CD4-positive, alpha-beta T cell treated with Interleukin-4 for 4 hours (primary cell): ENCODE measurements at regions not wholly inside any gene's neighbourhood (a gene's known extent, or its start where the extent isn't known, plus 50 kb on each side); places are given as distances from the start of the nearest gene placed in this dataset.
"Not testable (repeated sequence)": the region's sequence is repeated elsewhere in the genome, so short reads cannot be mapped to it uniquely, and the experiment has no call there.

Experiments
- DNase-seq: peaks from one replicate; pipeline ENCODE4 v3.0.0-alpha.2; 2020

DNA sequence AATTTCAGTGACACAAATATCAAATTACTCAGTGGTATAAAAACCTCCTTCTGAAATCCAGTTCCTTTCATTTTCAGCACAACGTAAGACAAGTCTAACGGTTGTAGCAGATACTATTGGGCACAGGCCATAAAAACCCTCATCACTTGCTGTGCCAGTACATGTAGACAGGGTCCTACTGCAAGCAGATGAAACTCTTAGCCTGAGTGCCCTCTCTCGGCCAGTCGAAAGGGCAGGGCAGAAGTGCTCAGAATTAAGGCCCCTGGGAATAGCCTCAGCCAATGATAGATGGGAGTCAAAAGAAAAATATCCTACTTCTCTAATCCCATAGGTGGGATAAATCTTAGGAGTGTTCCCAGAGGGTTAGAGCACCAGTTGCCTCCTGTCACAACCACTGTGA lies 168.5 kb upstream of the FER start:
- DNase-seq: no peak

- DNase-seq: no peak
Measured at GRCh38 chr5:108578791-108579190, 168.9 kb upstream of the FER start.

DNA sequence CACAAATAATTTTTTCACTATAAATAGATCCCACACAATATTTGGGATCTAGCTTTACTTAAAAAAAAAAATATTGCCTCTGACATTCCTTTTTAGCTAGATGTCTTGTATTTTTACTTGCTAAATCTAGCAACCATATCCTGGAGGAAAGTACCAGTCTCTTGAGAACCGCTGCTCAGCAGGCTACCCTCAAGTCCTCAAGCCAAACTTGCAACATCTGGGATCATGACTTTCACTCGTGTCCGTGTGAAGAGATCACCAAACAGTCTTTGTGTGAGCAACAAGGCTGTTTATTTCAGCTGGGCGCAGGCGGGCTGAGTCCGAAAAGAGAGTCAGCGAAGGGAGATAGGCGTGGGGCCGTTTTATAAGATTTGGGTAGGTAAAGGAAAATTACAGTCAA lies 180.3 kb upstream of the FER start:
- no peak for DNase-seq

DNA sequence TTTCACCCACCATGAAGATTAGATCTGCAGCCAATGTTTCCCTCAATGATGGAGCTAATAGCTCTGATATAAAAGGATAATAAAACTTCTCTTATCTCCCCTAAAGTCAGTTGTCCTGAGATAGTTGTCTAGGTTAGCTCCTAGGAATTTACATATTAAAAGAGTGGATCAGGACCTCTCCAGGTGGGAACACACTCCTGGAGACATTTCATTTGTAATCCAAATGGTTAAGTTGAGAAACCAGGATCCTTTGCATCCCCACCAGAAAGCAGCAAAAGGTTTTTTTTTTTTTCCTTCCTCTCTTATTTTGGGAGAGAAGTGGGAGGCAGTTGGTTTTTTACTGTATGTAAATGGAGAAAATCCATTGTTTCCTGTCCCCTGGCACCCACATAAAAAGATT lies 182.5 kb upstream of the FBXL17 start:
- DNase-seq: no peak

- DNase-seq: no peak
Measured at GRCh38 chr5:108562205-108562454, 180.2 kb upstream of the FBXL17 start.

GRCh38 chr5:108561416-108562204 lies 179.7 kb upstream of the FBXL17 start:
- DNase-seq: no peak

- no peak for DNase-seq
Measured at GRCh38 chr5:108560581-108560980, 178.7 kb upstream of the FBXL17 start.

DNA sequence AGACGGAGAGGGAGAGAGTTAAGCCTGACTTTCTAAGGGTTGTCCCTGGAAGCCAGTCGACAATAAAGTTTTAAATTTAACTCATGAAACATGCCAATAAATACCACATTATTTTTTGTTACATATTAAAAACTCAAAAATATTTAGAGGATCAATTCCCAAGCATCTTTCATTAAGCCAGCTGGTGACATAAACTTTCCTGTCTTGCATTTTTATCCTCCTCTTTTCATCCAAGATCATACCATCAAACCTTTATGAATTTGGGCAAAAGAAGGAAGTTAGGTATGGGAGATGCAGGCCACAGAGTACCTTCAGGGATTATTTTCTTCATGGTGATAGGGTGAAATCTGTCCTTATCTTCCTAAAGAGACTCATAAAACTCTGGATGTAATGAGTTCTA lies 178.3 kb upstream of the FBXL17 start:
- no peak for DNase-seq

GRCh38 chr5:108558840-108559239 lies 176.9 kb upstream of the FBXL17 start:
- DNase-seq: not testable (repeated sequence)

DNA sequence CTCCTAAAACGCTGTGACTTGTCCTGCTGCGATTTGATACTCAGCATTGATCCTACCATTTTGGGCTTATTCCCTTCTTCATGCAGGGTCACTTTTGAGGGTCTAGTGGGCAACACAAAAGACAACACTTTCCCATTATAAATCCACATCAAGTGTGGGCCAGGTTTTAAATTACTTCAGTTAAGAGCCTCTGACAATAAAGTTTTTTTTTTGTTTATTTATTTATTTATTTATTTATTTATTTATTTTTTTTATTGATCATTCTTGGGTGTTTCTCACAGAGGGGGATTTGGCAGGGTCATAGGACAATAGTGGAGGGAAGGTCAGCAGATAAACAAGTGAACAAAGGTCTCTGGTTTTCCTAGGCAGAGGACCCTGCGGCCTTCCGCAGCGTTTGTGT lies 176.2 kb upstream of the FBXL17 start:
- DNase-seq: not testable (repeated sequence)

GRCh38 chr5:108557686-108558085 lies 175.8 kb upstream of the FBXL17 start:
- DNase-seq: no peak

DNA sequence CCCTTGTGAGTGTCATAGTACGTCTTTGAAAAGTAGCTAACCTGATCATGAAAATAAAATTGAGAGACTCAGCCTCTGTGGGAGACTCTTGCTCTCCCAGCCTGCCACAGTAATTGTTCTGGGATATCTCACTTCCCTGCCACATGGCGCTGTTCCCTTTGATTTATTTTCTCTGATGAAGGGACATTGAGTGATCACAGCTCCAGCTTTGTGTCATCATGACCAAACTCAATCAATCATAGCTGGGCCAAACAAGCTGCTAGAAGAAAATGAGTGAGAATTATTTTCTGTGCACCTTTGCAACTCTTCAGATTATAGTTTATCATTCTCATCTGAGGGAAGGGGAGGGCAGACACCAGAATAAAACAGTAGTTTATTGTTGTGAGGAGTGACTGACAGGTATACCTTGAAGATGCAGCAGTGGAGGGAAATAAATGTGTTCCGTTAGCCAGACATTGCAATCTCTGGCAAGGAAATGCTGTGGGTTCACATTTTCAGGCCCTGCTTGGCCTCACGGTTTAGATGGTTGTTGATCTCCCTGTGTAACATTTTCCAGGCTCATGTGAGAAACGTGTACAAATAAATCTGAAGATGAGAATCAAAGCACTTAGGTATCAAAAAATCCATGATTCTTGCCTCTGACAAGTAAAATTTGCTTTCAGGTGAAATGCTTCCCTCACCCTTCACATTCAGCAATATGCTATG lies 174.7 kb upstream of the FBXL17 start:
- DNase-seq: no peak

DNA sequence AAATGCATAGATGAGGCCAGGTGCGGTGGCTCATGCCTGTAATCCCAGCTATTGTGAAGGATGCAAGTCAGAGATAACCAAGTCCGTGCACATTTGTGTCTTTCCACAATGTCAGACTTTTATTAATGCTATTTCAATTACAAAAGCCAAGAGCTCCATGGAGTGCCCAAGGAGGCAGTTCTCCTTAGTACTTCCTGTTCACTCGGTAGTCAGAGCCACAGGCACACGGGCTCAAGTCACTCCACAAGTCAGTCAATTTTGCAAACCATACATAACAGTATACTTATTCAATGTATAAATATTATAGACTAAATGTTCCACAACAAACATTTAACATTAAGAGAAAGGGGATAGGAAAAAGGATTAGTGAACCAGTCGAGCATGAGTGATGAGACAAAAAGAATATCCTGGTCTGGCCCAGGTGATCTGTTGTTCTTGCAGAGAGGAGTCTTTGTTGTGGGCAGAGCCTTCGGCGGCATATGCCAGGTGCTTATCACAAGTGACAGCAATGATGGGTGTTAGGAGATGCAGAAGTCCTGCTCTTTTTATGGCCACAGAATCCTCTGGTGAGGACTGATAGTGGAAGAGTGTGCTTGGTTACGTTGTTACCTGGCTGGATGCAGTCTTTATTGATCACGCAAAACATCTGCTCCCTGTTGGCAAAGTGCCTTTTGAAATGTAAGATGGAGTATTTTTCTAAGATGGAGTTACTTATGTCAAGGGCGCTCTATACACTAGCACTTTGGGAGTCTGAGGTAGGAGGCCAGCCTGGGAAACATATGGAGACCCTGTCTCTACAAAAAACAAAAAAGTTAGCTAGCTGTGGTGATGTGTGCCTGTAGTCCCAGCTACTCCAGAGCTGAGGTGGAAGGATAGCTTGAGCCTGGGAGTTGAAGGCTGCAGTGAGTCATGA lies 167.0 kb upstream of the FBXL17 start:
- no peak for DNase-seq

DNA sequence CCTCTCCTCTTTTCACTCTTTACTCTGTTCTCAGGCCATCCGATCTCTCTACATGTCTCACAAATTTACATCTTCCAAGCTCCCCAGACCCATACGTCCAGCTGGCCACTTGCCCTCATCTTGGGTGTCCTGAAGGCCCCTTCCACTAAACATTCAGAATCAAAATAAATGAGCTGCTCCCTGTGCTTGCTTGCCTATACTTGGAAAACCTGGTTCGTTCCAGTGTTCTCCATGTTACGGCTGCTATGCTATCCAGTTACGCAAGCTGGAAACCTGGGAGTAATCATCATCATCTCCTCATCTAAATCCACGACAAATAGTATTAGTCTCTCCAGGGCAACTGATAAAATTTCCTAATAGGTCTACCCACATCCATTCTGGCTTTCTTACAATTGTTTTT lies 165.0 kb upstream of the FBXL17 start:
- DNase-seq: no peak

GRCh38 chr5:108545301-108545700 lies 163.4 kb upstream of the FBXL17 start:
- no peak for DNase-seq

DNA sequence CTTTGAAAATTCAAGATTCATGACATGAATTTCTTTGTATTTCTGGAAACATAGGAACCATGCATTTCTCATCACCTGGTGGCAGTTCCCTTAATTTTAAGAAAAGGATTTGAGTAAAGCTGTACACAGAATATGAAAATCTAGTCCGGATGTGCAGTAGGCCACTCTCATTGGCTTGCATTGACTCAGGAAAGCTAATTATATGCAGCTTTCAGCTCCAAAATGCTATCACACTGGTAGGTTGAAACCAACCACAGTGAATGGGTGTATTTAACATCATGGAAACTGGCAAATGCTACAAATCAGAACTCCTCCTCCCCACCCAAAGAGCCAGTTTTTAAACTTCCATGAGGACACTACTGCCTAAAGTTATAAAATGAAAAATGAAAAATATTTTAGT lies 161.6 kb upstream of the FBXL17 start:
- DNase-seq: no peak

DNA sequence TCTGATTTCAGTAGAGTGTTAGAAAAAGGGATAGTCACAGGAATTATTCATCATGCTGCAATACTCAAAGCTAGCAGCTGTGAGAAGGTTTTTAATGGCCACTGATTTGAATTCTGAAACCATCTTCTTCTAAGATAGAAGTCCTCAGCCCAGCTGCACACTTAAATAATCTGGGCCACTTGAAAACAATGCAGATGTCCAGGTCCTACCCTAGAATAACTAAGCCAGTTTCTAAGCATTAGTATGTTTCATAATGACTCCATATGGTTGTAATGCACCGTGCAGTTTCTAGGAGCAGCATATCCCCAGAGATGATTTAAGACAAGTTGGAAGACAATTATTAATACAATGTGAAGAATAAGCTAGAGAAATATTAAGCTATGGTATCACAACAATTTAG lies 159.9 kb upstream of the FBXL17 start:
- DNase-seq: no peak

DNA sequence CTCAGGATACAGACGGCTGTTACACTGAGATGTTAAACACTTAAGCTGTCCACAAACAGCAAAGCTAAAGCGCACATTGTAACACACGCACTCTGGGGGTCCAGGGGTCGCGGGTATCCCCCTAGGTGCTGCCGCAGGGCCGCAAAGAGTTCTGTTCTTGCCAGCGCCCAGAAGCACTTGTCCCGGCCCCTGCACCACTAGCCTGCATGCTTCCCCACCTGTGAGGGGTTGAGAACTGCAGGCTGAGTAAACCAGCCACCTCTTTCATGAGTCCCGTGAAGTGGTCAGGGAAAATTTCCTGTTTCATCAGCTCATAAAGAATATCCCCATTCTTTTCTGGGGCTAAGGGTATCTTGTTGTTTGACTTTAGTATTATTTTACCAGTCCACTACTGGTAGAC lies 154.4 kb upstream of the FBXL17 start:
- DNase-seq: no peak

DNA sequence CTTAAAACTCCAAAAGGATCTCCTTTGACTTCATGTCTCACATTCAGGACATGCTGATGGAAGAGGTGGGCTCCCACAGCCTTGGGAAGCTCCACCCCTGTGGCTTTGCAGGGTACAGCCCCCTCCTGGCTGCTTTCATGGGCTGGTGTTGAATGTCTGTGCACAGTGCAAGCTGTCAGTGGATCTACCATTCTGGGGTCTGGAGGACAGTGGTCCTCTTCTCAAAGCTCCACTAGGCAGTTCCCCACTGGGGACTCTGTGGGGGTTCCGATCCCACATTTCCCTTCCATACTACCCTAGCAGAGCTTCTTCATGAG lies 150.2 kb upstream of the FBXL17 start:
- not testable (repeated sequence) for DNase-seq

DNA sequence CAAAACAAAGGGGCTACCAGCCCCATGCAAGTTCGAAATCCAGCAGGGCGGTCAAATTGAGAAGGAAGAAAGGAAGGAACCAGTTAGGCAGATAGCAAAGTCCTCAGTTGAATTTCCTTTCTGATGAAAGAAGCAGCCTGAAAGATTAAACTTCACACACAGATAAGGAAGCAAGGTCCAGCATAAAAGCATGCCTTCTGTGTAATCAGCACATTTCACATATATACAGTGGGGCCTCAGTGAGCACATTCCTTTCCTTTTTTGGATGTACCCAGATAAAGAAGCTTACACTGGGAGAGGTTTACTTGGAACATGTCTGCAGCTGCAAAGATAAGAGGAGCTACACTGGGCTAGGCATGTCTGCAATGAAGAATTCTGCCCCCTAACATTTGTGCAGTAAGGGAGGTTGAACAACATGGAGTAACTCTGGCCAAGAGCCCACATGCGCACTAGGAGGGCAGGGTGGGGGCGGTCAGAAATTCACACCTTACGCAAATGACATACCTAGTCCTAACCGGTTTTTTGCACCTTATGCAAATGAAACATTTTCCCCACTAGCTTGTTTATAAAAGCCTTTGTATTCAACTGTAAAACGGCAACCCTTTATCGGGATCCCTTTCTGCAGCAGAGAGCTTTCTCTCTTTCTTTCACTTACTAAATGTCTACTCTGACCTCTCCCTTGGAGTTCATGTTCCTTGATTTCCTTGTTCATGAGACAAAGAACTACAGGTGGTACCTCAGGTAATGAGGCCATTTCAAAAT lies 149.7 kb upstream of the FBXL17 start:
- DNase-seq: no peak

- no peak for DNase-seq
Measured at GRCh38 chr5:108530706-108531105, 148.8 kb upstream of the FBXL17 start.

DNA sequence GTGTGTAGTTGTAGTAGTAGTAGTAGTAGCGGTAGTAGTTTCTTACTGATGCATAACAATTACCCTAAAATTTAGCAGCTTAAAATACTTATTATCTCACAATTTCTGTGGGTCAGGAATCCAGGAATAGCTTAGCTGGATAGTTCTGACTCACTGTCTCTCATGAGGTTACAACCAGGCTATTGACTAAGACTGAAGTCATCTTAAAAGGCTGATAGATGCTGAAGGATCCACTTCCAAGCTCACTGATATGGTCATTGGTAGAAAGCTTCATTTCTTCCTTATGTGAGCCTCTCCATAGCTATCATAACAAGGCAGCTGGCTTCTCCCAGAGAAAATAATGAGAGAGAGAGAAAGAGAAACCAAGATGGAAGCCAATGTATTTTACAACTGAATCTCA lies 147.5 kb upstream of the FBXL17 start:
- no peak for DNase-seq

GRCh38 chr5:108528655-108529054 lies 146.8 kb upstream of the FBXL17 start:
- no peak for DNase-seq
